ENCODE measurements at regions not wholly inside any gene's neighbourhood (a gene's known extent, or its start where the extent isn't known, plus 50 kb on each side); places are given as distances from the start of the nearest gene placed in this dataset.
"Not testable (repeated sequence)": the region's sequence is repeated elsewhere in the genome, so short reads cannot be mapped to it uniquely, and the experiment has no call there.

DNA sequence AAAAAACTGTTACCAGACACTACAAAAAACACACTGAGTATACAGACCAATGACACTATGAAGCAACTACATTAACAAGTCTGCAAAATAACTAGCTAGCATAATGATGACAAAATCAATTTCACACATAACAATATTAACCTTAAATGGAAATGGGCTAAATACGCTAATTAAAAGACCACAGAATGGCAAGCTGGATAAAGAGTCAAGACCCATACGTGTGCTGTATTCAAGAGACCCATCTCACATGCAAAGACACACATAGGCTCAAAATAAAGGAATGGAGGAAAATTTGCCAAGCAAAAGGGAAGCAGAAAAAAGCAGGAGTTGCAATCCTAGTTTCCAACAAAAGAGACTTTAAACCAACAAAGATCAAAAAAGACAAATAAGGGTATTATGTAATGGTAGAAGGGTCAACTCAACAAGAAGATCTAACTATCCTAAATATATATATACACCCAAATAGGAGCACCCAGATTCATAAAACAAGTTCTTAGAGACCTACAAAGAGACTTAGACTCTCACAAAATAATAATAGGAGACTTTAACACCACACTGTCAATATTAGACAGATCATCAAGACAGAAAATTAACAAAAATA is 158.6 kb downstream of the ALDH8A1 start:
- DNase-seq (ENCODE audit: extremely low read depth, low read depth, low spot score), result not testable (repeated sequence)

- peak; percentile 33 for DNase-seq (ENCODE audit: extremely low read depth, low read depth, low spot score)
Measured at GRCh38 chr6:134787261-134787877, 162.5 kb downstream of the ALDH8A1 start.

DNA sequence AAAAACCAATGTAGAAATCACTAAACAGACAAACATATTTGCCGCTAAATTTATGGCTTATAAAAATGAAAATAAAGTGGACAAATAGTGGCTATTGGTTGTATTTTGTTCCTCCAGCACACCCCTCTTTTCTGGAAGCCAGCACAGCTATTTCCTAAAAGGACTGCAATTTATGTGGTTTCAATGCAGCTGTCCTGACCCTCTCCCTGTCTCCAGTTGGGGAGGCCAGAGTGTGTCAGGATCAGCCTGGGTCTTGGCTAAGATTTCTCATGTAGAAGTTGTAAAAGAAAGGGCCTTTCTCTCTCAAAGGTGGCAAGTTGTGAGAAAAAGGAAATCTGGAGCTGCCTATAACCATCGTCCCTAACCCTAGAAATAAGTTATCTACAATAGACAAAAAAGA is 165.6 kb downstream of the ALDH8A1 start:
- DNase-seq (ENCODE audit: extremely low read depth, low read depth, low spot score), result no peak

DNA sequence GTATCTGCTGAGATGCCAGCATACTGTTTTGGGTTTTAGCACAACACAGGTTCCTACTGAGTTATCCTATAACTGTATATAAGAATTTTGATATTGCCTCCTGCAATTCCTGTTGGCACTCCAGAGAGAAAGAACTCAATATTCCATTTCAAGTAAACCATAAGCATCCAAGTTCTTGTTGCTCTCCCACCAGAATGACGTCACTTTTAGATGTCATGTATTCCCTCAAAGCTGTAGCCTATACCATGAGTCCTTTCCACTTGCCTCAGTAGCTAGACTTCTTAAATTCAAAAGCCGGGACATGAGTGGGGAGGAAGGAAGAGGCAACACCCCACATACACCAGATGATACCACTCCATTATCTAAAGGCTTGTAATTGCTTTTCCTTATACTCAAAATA is 171.5 kb downstream of the ALDH8A1 start:
- DNase-seq (ENCODE audit: extremely low read depth, low read depth, low spot score), result no peak

DNA sequence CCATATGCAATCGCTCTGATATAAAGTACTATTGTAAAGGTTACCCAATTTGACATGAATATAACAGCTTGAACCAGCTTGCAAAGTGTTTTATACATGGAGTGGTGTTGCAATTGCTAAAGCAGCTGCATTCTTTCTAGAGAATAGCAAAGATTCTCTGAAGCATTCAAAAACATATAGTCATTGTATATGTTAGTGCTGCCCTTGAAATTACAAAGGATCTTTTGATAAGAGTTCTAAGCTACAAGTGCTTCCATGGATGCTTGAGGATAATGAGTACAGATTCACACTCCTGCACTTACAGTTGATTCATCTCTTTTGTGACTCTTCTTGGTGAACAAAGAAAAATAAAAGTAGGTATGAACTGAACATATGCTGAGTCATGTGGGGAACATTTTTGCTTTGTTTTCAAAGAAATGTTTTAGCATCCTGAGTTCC is 175.7 kb downstream of the ALDH8A1 start:
- DNase-seq (ENCODE audit: extremely low read depth, low read depth, low spot score), result no peak

GRCh38 chr6:134772671-134773360 is 177.1 kb downstream of the ALDH8A1 start:
- no peak for DNase-seq (ENCODE audit: extremely low read depth, low read depth, low spot score)

DNA sequence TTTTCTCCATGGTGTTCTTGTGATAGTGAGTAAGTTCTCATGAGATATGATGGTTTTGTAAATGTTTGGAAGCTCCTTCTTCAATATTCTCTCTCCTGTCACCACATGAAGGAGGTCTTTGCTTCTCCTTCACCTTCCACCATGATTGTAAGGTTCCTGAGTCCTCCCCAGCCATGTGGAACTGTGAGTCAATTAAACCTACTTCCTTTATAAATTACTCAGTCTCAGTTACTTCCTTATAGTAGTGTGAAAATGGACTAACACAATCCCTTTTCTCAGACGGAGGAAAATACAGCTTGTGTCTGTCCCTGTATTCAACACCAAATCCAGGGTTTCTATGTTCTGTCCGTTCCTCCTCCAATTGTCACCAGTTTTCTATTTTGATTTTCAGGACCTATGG is 181.0 kb downstream of the ALDH8A1 start:
- no peak for DNase-seq (ENCODE audit: extremely low read depth, low read depth, low spot score)

GRCh38 chr6:134766497-134766896 is 183.4 kb downstream of the ALDH8A1 start:
- no peak for DNase-seq (ENCODE audit: extremely low read depth, low read depth, low spot score)

GRCh38 chr6:134764741-134765140 is 185.2 kb downstream of the ALDH8A1 start:
- DNase-seq (ENCODE audit: extremely low read depth, low read depth, low spot score), result no peak

- not testable (repeated sequence) for DNase-seq (ENCODE audit: extremely low read depth, low read depth, low spot score)
Measured at GRCh38 chr6:134763575-134763974, 186.3 kb downstream of the ALDH8A1 start.

- DNase-seq (ENCODE audit: extremely low read depth, low read depth, low spot score), result no peak
Measured at GRCh38 chr6:134758621-134759020, 191.3 kb downstream of the ALDH8A1 start.

DNA sequence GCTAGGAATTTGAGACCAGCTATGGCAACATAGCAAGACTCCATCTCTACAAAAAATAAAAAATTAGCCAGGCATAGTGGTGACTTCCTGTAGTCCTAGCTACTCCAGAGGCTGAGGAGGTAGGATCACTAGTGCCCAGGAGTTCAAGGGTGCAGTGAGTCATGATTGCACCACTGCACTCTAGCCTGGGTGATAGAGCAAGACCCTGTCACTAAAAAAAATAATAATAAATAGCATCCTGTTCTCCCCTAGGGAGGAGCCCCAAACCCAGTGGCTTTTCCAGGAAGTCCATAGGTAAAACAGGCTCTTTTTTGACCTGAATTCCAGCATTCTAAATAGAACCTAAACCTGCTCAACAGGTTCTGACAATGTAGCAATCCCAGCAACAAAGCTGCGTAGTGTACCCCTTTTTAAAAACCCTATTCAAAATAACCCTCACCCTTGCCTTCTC is 192.0 kb downstream of the ALDH8A1 start:
- DNase-seq (ENCODE audit: extremely low read depth, low read depth, low spot score), result no peak

DNA sequence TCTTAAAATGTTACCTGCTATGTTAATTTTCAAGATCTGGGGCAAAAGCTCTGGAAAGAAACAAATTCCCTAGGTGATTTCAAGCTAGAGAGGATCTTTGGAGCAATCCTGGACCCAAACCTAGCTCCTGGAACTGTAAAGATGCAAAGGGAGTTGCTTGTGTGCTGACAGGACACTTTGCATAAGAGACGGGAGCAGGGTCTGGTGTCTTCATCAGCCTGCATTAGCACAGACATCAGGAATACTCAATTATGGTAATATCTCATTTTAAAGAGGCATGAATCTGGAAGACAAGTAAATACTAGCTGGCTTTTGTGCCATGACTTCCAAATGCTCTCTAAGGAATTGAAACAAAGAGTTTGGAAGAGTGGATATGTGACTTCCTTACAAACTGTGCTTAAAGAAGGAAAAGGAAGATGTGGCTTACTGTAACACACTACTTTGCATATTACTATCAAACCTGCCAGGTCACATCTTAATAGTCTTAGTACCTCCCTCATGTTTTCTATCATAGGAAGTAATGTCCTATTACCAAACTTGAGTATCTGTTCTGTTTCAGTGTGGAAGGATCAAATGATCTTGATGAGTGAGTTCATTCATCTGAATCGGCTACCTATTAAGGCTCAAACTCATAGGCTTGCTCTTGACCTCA is 193.4 kb downstream of the ALDH8A1 start:
- no peak for DNase-seq (ENCODE audit: extremely low read depth, low read depth, low spot score)

- no peak for DNase-seq (ENCODE audit: extremely low read depth, low read depth, low spot score)
Measured at GRCh38 chr6:134754013-134754690, 195.7 kb downstream of the ALDH8A1 start.

- no peak for DNase-seq (ENCODE audit: extremely low read depth, low read depth, low spot score)
Measured at GRCh38 chr6:134753001-134753400, 196.9 kb downstream of the ALDH8A1 start.

DNA sequence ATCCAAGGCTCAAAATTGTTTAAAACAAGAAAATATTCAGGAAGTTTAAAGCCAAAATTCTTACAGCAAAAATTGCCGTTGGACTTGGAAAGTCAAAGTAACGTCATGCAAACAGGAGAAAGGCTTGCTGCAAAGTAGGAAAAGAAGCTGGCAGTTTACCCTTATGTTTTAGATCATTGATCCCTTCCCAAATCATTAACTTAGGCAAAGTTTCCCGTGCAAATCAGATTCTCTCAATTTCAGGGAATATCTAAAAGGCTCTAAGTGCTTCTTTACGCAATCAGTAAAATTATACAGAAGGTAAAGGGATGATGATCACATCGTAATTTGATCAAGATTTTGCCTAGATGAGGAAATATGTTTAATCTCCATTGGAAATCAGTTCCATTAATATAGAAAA is 197.5 kb downstream of the ALDH8A1 start:
- no peak for DNase-seq (ENCODE audit: extremely low read depth, low read depth, low spot score)

DNA sequence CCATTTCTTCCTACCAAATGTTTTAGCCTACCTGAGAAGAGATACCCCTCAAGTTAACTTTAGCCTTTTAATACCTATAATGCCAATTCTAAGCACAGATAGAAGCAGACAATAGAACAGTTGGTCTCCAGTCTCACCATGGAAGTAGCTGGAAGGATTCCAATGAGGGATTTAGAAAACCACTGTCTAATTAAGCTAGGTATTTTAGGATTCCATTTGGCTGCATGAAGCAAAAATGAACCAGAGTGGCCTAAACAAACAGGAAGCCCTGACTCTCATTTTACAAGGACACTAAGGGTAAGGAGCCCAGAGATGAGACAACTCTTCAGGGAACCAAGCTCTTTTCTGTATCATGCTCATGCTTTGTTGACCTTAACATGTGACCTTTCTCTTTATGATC is 199.2 kb downstream of the ALDH8A1 start:
- no peak for DNase-seq (ENCODE audit: extremely low read depth, low read depth, low spot score)

GRCh38 chr6:134748484-134748883 is 201.4 kb downstream of the ALDH8A1 start:
- no peak for DNase-seq (ENCODE audit: extremely low read depth, low read depth, low spot score)

GRCh38 chr6:134747197-134747596 is 202.7 kb downstream of the ALDH8A1 start:
- not testable (repeated sequence) for DNase-seq (ENCODE audit: extremely low read depth, low read depth, low spot score)

DNA sequence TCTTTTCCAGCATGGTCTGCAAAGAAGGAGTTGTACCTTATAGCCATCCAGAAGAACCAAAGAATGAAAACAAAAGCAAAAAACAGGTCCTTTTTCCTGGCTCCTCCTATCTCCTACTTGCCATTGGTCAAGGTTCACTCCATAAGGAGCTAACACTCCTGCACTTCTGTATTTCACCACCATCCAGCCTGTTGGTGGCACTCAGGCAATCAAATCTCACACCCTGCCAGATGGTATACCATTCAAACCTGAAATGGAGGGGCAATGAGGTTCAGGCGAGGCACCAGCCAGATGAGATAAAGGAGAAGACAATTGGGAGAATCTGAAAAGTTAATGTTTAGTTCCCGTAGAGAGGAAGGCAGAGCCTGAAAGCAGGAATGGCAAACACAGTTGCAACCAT is 203.8 kb downstream of the ALDH8A1 start:
- DNase-seq (ENCODE audit: extremely low read depth, low read depth, low spot score), result no peak

DNA sequence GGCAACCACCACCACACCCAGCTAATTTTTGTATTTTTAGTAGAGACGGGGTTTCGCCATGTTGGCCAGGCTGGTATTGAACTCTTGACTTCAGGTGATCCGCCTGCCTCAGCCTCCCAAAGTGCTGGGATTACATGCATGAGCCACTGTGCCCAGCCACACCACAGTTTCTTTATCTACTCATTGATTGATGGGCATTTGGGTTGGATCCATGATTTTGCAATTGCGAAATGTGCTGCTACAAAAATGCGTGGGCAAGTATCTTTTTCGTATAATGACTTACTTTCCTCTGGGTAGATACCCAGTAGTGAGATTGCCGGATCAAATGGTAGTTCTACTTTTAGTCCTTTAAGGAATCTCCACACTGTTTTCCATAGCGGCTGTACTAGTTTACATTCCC is 204.7 kb downstream of the ALDH8A1 start:
- DNase-seq (ENCODE audit: extremely low read depth, low read depth, low spot score), result not testable (repeated sequence)

All from glomerular endothelial cell (primary cell).